Kidney epithelial cell (primary cell): ENCODE measurements at regions not wholly inside any gene's neighbourhood (a gene's known extent, or its start where the extent isn't known, plus 50 kb on each side); places are given as distances from the start of the nearest gene placed in this dataset.

Experiments
- DNase-seq: peaks from one replicate; pipeline ENCODE4 v3.0.0-alpha.2; 2010; ENCODE audit warnings: low read depth
- H3K27me3 ChIP-seq: 2 replicates; pipeline ENCODE4 v1.6.0; 2011; ENCODE audit warnings: low read length; ENCODE audit not compliant: control insufficient read depth, insufficient read depth
- H3K36me3 ChIP-seq: 2 replicates; pipeline ENCODE4 v1.5.1; 2011; ENCODE audit warnings: low read length; ENCODE audit not compliant: control insufficient read depth, insufficient read depth
- H3K4me3 ChIP-seq: 2 replicates; pipeline ENCODE4 v1.5.1; 2011; ENCODE audit warnings: low read depth, mild to moderate bottlenecking, control low read depth, low read length
- TF ChIP-seq, protein P1 (sequence below): IDR thresholded peaks from 2 replicates; pipeline ENCODE4 v1.5.1; 2011; ENCODE audit warnings: mild to moderate bottlenecking, moderate library complexity, low read length, control low read depth, inconsistent platforms; ENCODE audit not compliant: insufficient read depth, poor library complexity, severe bottlenecking

- H3K4me3 ChIP-seq, result no peak overlapping the region
- no peaks in the 10 kb centered on the region for H3K27me3 ChIP-seq
- H3K36me3 ChIP-seq, result no peaks in the 10 kb centered on the region
- DNase-seq, result no peak
- TF ChIP-seq, protein P1, sequence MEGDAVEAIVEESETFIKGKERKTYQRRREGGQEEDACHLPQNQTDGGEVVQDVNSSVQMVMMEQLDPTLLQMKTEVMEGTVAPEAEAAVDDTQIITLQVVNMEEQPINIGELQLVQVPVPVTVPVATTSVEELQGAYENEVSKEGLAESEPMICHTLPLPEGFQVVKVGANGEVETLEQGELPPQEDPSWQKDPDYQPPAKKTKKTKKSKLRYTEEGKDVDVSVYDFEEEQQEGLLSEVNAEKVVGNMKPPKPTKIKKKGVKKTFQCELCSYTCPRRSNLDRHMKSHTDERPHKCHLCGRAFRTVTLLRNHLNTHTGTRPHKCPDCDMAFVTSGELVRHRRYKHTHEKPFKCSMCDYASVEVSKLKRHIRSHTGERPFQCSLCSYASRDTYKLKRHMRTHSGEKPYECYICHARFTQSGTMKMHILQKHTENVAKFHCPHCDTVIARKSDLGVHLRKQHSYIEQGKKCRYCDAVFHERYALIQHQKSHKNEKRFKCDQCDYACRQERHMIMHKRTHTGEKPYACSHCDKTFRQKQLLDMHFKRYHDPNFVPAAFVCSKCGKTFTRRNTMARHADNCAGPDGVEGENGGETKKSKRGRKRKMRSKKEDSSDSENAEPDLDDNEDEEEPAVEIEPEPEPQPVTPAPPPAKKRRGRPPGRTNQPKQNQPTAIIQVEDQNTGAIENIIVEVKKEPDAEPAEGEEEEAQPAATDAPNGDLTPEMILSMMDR, result no peak
Measured at GRCh38 chr9:19965336-19965735, 176.5 kb upstream of the SLC24A2 start.

- TF ChIP-seq, protein P1, result no peak
- no peak for DNase-seq
- H3K36me3 ChIP-seq, result no peaks in the 10 kb centered on the region
- H3K27me3 ChIP-seq, result no peaks in the 10 kb centered on the region
- no peak overlapping the region for H3K4me3 ChIP-seq
Measured at GRCh38 chr9:19947996-19948395, 159.2 kb upstream of the SLC24A2 start.

- H3K36me3 ChIP-seq, result no peaks in the 10 kb centered on the region
- H3K27me3 ChIP-seq, result no peaks in the 10 kb centered on the region
- no peak for DNase-seq
- TF ChIP-seq, protein P1, result peak; percentile 75
- no peak overlapping the region for H3K4me3 ChIP-seq
Measured at GRCh38 chr9:19946441-19947109, 157.7 kb upstream of the SLC24A2 start.

GRCh38 chr9:19941874-19942273 lies 153.0 kb upstream of the SLC24A2 start:
- DNase-seq, result no peak
- Histone ChIP-seq H3K4me3 (no peak overlapping the region), H3K27me3 (no peaks in the 10 kb centered on the region), H3K36me3 (no peaks in the 10 kb centered on the region)
- TF ChIP-seq, protein P1, result no peak

- Histone ChIP-seq H3K4me3 (no peak overlapping the region), H3K36me3 (no peaks in the 10 kb centered on the region), H3K27me3 (no peaks in the 10 kb centered on the region)
- DNase-seq, result no peak
- TF ChIP-seq, protein P1, result no peak
Measured at GRCh38 chr9:19940811-19941535, 152.1 kb upstream of the SLC24A2 start.
